HG02973 (cell line): ENCODE measurements at regions not wholly inside any gene's neighbourhood (a gene's known extent, or its start where the extent isn't known, plus 50 kb on each side); places are given as distances from the start of the nearest gene placed in this dataset.
"Not testable (repeated sequence)": the region's sequence is repeated elsewhere in the genome, so short reads cannot be mapped to it uniquely, and the experiment has no call there.

Experiments
- ATAC-seq: cut with Tn5 transposase; IDR thresholded peaks from one replicate; pipeline ENCODE4 v1.9.1; 2021; ENCODE audit warnings: moderate library complexity; ENCODE audit not compliant: unreplicated experiment

DNA sequence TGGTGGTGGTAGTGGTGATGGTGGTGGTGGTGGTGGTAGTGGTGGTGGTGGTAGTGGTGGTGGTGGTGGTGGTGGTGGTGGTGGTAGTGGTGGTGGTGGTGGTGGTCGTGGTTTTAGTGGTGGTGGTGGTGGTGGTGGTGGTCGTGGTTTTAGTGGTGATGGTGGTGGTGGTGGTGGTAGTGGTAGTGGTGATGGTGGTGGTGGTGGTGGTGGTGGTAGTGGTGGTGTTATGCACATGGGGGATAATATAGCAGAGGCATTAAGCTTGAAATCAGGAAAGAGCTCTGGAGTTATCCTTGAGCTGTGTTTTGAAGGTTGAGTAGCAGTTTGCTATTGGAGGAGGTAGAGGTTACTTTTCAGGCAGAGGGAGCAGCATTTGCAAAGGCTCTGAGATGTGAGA is 94.6 kb upstream of the TPTE start:
- not testable (repeated sequence) for ATAC-seq

DNA sequence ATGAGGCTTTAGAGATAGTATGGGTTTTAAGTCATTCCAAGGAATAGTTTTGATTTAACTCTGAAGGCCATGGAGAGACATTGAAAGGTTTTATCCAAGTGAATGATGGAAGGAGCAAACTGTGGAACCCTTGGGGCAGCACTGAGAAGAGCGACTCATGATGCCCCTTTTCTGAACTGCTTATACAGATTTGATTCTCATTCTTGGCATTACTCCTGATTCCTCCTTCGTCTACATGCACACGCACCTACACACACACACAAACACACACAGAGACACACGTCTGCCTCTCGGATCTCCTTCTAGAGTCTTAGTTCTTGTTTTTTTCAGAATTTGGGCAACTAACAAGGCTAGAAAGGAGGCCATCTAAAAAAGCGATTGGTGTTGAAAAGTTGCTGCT is 94.1 kb upstream of the TPTE start:
- ATAC-seq: not testable (repeated sequence)

DNA sequence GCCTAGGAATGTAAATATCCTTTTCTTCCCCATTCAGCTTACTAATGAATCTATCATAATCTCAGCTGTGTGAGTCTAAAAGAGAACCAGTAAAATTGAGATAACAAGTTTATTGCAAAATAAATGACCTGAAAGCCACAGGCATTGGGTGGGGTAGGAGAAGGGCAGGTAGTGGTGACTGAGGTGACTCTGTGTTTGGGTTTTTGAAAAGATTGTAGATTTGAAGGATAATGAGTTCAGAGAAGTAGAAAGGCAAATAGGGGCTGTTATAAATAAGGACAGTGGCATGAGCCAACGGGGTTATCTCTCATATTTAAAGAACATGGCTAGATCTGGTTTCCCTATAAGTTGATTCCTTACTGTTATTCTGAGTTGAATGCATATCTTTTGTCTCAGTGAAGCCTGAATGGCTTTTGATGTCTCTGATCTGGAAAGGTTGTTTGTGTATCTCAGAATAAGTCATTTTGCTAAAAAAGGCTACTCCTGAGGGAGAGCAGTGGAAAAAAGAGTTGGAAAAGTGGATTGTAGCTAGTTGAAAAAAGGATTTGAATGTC is 92.3 kb upstream of the TPTE start:
- not testable (repeated sequence) for ATAC-seq

DNA sequence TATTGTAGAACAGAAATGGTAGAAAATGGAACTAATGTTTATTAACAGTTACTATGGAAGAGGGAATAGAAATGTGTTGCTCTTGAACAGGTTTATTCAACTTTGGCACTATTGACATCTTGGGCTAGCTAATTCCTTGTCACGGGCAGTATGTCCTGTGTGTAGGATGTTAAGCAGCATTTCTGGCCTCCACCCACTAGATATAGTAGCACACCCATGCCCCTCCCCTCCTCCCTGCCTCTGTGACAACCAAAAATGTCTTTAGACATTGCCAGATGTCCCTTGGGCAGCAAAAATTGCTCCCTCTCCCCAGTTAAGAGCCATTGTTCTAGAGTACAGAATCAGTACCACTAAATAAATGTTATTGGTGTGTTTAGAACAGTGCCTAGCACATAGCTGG is 91.4 kb upstream of the TPTE start:
- no peak for ATAC-seq

DNA sequence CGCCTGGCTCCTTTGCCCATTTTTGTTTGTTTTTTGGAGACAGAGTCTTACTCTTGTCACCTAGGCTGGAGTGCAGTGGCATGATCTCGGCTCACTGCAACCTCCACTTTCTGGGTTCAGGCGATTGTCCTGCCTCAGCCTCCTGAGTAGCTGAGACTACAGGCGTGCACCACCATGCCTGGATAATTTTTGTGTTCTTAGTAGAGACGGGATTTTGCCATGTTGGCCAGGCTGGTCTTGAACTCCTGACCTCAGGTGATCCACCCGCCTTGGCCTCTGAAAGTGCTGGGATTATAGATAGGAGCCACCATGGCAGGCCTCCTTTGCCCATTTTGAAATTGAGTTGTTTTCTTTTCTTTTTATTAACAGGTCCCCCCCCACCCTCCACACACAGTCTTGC is 89.4 kb upstream of the TPTE start:
- not testable (repeated sequence) for ATAC-seq

DNA sequence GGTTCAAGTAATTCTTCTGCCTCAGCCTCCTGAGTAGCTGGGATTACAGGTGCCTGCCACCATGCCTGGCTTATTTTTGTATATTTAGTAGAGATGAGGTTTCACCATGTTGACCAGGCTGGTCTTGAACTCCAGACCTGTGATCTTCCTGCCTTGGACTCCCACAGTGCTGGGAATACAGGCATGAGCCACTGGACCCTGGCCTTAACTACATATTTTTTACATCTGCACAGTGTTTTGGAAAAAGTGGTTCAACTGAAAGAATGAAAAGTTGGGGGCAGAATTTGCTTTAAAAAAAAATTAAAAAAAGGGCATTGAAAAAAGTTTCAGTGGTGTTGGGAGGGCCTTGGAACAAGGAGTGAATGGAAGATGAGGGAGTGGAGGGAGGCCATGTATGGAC is 88.9 kb upstream of the TPTE start:
- not testable (repeated sequence) for ATAC-seq

DNA sequence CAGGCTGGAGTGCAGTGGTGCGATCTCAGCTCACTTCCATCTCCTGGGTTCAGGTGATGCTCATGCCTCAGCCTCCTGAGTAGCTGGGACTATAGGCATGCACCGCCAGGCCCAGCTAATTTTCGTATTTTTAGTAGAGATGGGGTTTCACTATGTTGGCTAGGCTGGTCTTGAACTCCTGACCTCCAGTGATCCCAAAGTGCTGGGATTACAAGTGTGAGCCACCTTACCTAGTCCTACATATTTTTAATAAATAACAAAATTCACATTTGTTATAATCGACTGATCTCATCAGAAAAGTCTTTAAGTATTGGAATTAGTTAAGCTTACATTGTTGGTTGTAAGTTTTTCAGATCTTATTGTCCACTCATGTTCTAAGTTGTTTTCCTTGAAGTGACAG is 83.4 kb upstream of the TPTE start:
- not testable (repeated sequence) for ATAC-seq

DNA sequence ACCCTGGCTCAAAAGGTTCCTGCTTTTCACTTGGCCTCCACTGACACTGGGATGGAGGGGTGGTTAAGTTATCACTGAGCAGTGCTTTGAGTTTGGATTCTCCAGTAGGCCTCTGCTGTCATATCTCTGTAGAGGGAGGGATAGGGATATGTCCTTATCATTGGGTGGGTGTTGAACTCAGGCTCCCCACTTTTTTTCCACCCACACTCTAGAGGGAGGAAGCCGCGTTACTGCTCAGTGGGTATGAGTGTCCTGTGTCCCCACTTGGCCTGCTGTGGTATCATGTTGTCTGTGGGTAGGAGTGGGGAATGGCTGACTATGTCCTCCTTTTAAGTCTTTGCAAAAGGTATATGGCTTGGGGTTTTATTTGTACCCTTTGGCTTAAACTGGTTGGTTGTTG is 80.7 kb upstream of the TPTE start:
- not testable (repeated sequence) for ATAC-seq

DNA sequence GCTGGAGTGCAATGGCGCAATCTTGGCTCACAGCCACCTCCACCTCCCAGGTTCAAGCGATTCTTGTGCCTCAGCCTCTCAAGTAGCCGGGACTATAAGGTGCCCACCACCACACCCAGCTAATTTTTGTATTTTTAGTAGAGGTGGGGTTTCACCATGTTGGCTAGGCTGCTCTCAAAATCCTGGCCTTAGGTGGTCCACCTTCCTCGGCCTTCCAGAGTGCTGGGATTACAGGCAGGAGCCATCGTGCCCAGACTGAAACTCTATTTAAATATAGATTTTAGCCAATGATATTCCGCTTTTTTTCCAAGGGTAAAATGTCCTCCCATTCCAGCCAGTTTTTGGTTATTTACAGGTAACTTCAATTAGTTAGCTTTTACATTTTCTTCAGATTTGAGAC is 79.4 kb upstream of the TPTE start:
- not testable (repeated sequence) for ATAC-seq

DNA sequence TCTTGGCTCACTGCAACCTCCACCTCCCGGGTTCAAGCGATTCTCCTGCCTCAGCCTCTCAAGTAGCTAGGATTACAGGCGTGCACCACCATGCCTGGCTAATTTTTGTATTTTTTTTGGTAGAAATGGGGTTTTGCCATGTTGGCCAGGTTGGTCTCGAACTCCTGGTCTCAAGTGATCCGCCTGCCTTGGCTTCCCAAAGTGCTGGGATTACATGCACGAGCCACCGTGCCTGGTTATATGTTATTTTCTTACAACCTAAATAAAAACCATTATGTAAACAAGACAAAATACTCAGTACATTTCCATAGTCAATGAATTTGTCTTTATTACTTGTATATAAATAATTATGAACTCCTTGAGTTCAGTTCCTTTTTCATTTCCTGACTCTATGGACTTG is 75.7 kb upstream of the TPTE start:
- ATAC-seq: not testable (repeated sequence)

DNA sequence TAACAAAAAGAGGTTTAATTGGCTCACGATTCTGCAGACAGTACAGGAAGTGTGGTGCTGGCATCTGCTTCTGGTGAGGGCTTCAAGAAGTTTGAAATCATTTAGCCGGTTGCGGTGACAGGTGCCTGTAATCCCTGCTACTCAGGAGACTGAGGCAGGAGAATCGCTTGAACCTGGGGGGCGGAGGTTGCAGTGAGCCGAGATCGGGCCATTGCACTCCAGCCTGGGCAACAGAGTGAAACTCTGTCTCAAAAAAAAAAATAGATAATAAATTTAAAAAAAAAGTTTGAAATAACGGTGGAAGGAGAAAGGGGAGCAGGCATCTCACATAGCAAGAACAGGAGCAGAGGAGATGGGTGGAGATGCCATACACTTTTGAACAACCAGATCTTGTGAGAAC is 71.9 kb upstream of the TPTE start:
- ATAC-seq: not testable (repeated sequence)

DNA sequence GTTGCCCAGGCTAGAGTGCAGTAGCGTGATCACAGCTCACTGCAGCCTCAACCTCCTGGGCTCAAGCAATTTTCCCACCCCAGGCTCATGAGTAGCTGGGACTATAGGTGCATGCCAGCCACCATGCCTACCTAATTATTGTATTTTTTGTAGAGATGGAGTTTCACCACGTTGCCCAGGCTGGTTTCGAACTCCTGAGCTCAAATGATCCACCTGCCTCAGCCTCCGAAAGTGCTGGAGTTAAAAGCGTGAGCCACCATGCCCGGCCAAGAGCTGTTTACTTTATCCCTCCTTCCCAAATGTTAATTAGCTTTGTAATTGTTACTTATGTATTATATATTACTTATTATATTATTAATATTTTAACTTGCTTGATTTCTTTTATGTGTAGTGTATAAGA is 70.1 kb upstream of the TPTE start:
- ATAC-seq: not testable (repeated sequence)

DNA sequence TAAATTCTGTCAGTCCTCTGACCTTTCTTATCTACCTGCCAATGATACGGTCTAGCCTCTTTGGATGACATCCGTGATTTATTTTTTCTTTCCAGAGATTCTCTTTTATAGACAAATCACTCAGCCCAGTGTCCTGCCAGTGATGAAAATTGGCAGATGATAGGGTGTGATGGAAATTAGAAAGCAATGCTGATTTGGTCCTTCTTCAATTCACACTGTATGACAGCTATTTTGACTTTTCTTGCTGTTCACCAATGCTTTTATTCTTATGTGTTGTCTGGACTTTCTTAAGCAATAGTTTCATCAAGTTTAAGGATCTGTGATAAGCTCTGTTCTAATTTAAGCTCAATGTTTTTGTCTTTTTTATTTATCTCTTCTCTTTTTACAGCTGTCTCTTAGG is 63.6 kb upstream of the TPTE start:
- ATAC-seq: not testable (repeated sequence)

DNA sequence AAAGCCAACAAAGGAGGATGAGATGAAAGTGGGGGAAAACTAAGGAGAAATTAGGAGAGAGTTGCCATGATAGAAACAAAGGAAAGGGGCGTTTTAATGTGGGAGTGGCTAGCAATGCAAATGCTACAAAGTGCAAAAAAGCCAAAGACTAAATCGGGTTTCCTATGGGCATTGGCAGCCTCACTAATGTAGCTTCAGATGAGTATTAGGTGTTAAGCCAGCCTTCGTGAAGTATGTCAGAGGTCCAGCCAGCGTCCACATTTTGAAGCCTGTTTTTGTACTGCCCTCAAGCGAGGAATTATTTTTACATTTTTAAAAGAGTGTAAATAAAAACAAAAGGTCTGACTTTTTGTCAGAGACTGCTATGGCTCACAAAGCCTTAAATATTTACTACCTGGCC is 60.4 kb upstream of the TPTE start:
- ATAC-seq: not testable (repeated sequence)

DNA sequence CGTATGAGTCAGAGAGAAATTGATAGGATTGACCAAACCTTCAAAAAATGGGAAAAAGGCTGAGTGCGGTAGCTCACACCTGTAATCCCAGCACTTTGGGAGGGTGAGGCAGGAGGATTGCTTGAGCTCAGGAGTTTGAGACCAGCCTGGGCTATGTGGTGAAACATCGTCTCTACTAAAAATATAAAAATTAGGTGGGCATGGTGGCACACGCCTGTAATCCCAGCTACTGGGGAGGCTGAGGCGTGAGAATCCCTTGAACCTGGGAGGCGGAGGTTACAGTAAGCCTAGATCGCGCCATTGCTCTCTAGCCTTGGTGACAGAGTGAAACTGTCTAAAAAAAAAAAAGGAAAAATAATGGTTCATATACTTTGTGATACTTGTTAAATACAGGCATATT is 59.9 kb upstream of the TPTE start:
- ATAC-seq: not testable (repeated sequence)

DNA sequence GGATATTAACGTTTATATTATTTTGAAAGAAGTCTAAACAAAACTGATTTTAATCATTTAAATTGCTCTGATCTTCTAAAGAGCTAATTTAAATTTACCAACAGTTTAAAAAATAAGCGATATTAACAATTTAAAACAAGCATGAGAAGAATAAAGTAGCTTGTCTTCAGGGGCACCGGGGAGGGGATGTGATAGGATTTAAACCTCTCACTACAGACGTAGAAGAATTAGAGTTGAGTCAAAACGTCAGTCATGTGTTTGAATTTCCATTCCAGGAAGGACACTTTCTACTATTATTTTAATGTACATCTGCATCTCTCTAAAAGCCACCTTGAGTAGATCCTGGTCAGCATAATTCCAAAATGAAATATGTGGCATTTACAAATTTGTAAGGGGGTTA is 58.2 kb upstream of the TPTE start:
- no peak for ATAC-seq

DNA sequence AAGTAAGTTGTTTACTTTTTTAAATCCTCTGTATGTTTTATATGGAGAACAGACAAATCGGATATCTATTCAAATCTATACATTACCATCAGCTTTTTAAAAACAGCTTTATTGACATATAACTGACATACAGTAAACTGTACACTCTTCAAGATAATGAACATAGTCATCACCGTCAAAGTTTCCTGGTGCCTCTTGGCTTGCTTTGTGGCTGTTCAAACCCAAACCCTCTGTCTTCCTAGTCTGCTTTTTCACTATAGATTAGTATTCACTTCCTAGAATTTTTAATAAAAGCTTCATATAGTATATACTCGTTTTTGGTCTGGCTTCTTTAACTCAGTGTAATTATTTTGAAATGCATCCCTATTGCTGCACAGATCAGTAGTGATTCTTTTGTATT is 56.4 kb upstream of the TPTE start:
- no peak for ATAC-seq

DNA sequence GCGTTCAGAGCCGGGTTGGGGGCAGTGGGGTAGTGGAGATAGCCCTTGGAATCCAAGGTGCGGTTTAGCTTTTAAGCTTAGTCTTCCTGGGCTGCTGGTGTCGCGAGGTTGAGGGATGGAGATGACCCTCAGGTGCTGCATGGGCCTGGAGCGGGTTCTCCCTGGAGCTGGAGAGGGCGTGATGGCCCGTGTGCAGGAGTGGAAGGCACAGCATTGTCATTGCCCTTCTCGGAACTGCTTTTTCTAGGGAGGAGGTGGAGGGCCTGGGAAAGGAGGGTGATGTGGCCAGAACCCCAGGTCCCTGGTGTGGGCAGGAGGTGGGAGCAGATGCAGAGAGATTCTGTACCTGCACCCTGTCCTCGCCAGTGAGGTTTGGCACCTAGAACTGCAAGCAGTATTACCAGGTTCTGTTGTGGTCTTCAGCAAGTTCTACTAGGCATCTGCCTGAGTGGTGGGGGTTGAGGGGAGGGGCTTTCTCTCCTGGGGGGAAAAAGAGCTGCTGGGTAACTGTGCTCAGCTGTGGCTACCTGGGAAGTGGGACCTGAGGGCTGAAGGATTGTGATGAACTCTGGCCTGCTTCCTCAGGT is 55.8 kb upstream of the TPTE start:
- ATAC-seq: not testable (repeated sequence)

DNA sequence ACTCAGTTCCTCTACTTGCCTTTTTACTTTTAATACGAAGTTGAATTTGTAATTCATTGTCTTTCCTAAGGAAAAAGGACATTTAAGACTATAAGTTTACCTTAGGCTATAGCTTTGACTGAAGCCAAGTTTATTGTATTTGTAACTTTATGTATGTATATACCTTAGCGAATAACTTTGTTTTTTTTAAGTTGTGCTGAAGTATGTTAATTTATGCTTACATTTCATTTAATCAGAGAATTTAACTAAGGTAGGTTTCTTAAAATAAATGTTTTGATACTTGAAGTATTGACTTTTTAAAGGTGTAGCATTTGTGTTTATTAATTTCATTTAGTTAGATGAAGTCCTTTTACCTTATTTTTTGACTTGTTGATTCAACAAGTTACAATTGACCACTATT is 55.2 kb upstream of the TPTE start:
- ATAC-seq: no peak
